CD14-positive monocyte (primary cell): ENCODE measurements at regions not wholly inside any gene's neighbourhood (a gene's known extent, or its start where the extent isn't known, plus 50 kb on each side); places are given as distances from the start of the nearest gene placed in this dataset.

Source experiments
- DNase-seq, 3 donors: peaks; one replicate each; pipeline ENCODE4 v3.0.0-alpha.2; 2011 to 2022
- H2AFZ ChIP-seq: 2 replicates; pipeline ENCODE4 v1.6.0; 2012; ENCODE audit warnings: mild to moderate bottlenecking, low read depth, low read length, inconsistent platforms; ENCODE audit not compliant: insufficient read depth, poor library complexity, severe bottlenecking
- H3K27ac ChIP-seq, 2 donors: 1 replicate in 1 of 2; 2 replicates in 1 of 2; pipeline ENCODE4 v1.5.1; 2012 to 2013; ENCODE audit warnings: low read length in 2 of 2, control low read depth in 1 of 2, inconsistent platforms in 1 of 2, low read depth in 1 of 2, mild to moderate bottlenecking in 1 of 2
- H3K27me3 ChIP-seq, 2 donors: one replicate each; pipeline versions ENCODE4 v1.6.0 to v1.6.1; 2011 to 2013; ENCODE audit warnings: low read length in 2 of 2; ENCODE audit not compliant: control insufficient read depth in 2 of 2, insufficient read depth in 2 of 2
- H3K36me3 ChIP-seq, 2 donors: replicated peaks in 1 of 2; 1 replicate in 1 of 2; 2 replicates in 1 of 2; pipeline versions ENCODE4 v1.5.1 to v1.6.1; 2012 to 2013; ENCODE audit warnings: low read length in 2 of 2, control low read depth in 1 of 2, inconsistent platforms in 1 of 2, mild to moderate bottlenecking in 1 of 2; ENCODE audit not compliant: insufficient read depth in 2 of 2, control insufficient read depth in 1 of 2
- H3K4me1 ChIP-seq, 2 donors: 1 replicate in 1 of 2; 2 replicates in 1 of 2; pipeline versions ENCODE4 v1.5.1 to v1.6.1; 2012 to 2013; ENCODE audit warnings: low read length in 2 of 2, control low read depth in 1 of 2, inconsistent platforms in 1 of 2, mild to moderate bottlenecking in 1 of 2, moderate library complexity in 1 of 2; ENCODE audit not compliant: insufficient read depth in 2 of 2, control insufficient read depth in 1 of 2
- H3K4me2 ChIP-seq: replicated peaks from 2 replicates; pipeline ENCODE3; 2012; ENCODE audit warnings: low read length, moderate library complexity, mild to moderate bottlenecking; ENCODE audit not compliant: poor library complexity, severe bottlenecking; ENCODE audit errors: extremely low read depth
- H3K4me3 ChIP-seq, 3 experiments: fragments of 200-600 bp in 1 of 3; sonication (generic) in 1 of 3; replicated peaks in 1 of 3; 1 replicate in 2 of 3; 2 replicates in 1 of 3; pipeline ENCODE4 v1.5.1; 2011 to 2013; ENCODE audit warnings: low read length in 3 of 3, mild to moderate bottlenecking in 3 of 3, control low read depth in 2 of 3, low read depth in 2 of 3, inconsistent platforms in 1 of 3, moderate library complexity in 1 of 3
- H3K79me2 ChIP-seq: 2 replicates; pipeline ENCODE4 v1.6.0; 2012; ENCODE audit warnings: mild to moderate bottlenecking, control low read depth, inconsistent platforms, low read length, moderate library complexity; ENCODE audit not compliant: insufficient read depth
- H3K9ac ChIP-seq: 2 replicates; pipeline ENCODE4 v1.6.0; 2017; ENCODE audit warnings: low read length, mild to moderate bottlenecking; ENCODE audit not compliant: insufficient read depth, poor library complexity, severe bottlenecking
- H3K9me3 ChIP-seq, 2 donors: replicated peaks in 1 of 2; 1 replicate in 1 of 2; 2 replicates in 1 of 2; pipeline versions ENCODE4 v1.5.1 to v1.6.1; 2012 to 2013; ENCODE audit warnings: low read length in 2 of 2, control low read depth in 1 of 2; ENCODE audit not compliant: control insufficient read depth in 1 of 2, insufficient read depth in 1 of 2
- H4K20me1 ChIP-seq: 2 replicates; pipeline ENCODE4 v1.6.0; 2012; ENCODE audit warnings: mild to moderate bottlenecking, low read length, control low read depth, moderate library complexity; ENCODE audit not compliant: insufficient read depth
- H3K27ac Mint-ChIP-seq, 7 donors: one replicate each; pipeline ENCODE4 v1.8.0; 2020; ENCODE audit warnings: mild to moderate bottlenecking in 7 of 7, mixed read lengths in 7 of 7, moderate library complexity in 6 of 7, inconsistent platforms in 2 of 7
- H3K27me3 Mint-ChIP-seq, 3 donors: one replicate each; pipeline ENCODE4 v1.8.0; 2021 to 2022; ENCODE audit warnings: low read depth in 3 of 3, mild to moderate bottlenecking in 3 of 3, mixed read lengths in 3 of 3, moderate library complexity in 3 of 3, inconsistent platforms in 1 of 3
- H3K36me3 Mint-ChIP-seq, 2 donors: one replicate each; pipeline ENCODE4 v1.8.0; 2020; ENCODE audit warnings: mixed read lengths in 2 of 2, inconsistent platforms in 1 of 2, mild to moderate bottlenecking in 1 of 2
- H3K4me1 Mint-ChIP-seq: one replicate; pipeline ENCODE4 v1.8.0; 2020; ENCODE audit warnings: mild to moderate bottlenecking, mixed read lengths
- H3K4me3 Mint-ChIP-seq, 2 donors: one replicate each; pipeline ENCODE4 v1.8.0; 2020; ENCODE audit warnings: mild to moderate bottlenecking in 2 of 2, mixed read lengths in 2 of 2, moderate library complexity in 1 of 2
- H3K9me3 Mint-ChIP-seq, 7 donors: one replicate each; pipeline ENCODE4 v1.8.0; 2020 to 2022; ENCODE audit warnings: mixed read lengths in 7 of 7, mild to moderate bottlenecking in 6 of 7, moderate library complexity in 6 of 7, inconsistent platforms in 2 of 7
- CTCF ChIP-seq: fragments of 200-600 bp; IDR thresholded peaks from one replicate; pipeline ENCODE4 v1.8.0; 2022; ENCODE audit warnings: antibody characterized with exemption, mild to moderate bottlenecking
- intact Hi-C, 2 donors: fragments of 100-400 bp; cut with micrococcal nuclease; formaldehyde crosslinking; loops; one replicate each; pipeline versions ENCODE4 v1.15.0 to v1.15.1; 2023

- H3K4me1 Mint-ChIP-seq = no peaks in the 10 kb centered on the region
- H3K9me3 ChIP-seq = no peaks in the 10 kb centered on the region
- no peak overlapping the region for H3K4me3 ChIP-seq
- H3K9me3 Mint-ChIP-seq = no peaks in the 10 kb centered on the region
- no peak overlapping the region for H3K4me3 Mint-ChIP-seq
- no peaks in the 10 kb centered on the region for H3K4me1 ChIP-seq
- H3K27me3 Mint-ChIP-seq = peaks cover 0 to 1% (median 0%) of the 10 kb centered on the region in 3 donors
- no peak overlapping the region for H3K27ac Mint-ChIP-seq
- H3K27ac ChIP-seq = no peak overlapping the region
- H2AFZ ChIP-seq = no peak overlapping the region
- H3K36me3 Mint-ChIP-seq = no peaks in the 10 kb centered on the region
- TF ChIP-seq CTCF = no peak
- no peaks in the 10 kb centered on the region for H3K79me2 ChIP-seq
- H3K4me2 ChIP-seq = no peak overlapping the region
- DNase-seq = no peak
- intact Hi-C loops = no loop called here
- H3K27me3 ChIP-seq = no peaks in the 10 kb centered on the region
- H3K9ac ChIP-seq = no peak overlapping the region
- no peaks in the 10 kb centered on the region for H4K20me1 ChIP-seq
- no peaks in the 10 kb centered on the region for H3K36me3 ChIP-seq
Measured at GRCh38 chr5:20572614-20573013, 584.6 kb upstream of the CDH18 start.

- Histone ChIP-seq H3K4me3 (no peak overlapping the region), H3K4me1 (no peaks in the 10 kb centered on the region), H3K36me3 (no peaks in the 10 kb centered on the region), H3K9ac (no peak overlapping the region), H3K79me2 (no peaks in the 10 kb centered on the region), H3K9me3 (no peaks in the 10 kb centered on the region), H3K27me3 (no peaks in the 10 kb centered on the region), H4K20me1 (no peaks in the 10 kb centered on the region), H2AFZ (no peak overlapping the region), H3K4me2 (no peak overlapping the region), H3K27ac (no peak overlapping the region)
- TF ChIP-seq CTCF = no peak
- Mint-ChIP-seq H3K27me3 (no peaks in the 10 kb centered on the region), H3K4me1 (no peaks in the 10 kb centered on the region), H3K36me3 (no peaks in the 10 kb centered on the region), H3K9me3 (peaks cover 0 to 5% (median 0%) of the 10 kb centered on the region in 7 donors), H3K27ac (no peak overlapping the region), H3K4me3 (no peak overlapping the region)
- DNase-seq = no peak
- intact Hi-C loops = no loop called here
Measured at GRCh38 chr5:20570486-20570885, 582.5 kb upstream of the CDH18 start.
